Superior temporal gyrus (tissue), 1 donor: ENCODE measurements at regions not wholly inside any gene's neighbourhood (a gene's known extent, or its start where the extent isn't known, plus 50 kb on each side); places are given as distances from the start of the nearest gene placed in this dataset.

ENCODE experiments used
- DNase-seq: peaks from one replicate; pipeline ENCODE4 v3.0.0-alpha.2; 2016; ENCODE audit errors: extremely low spot score

DNA sequence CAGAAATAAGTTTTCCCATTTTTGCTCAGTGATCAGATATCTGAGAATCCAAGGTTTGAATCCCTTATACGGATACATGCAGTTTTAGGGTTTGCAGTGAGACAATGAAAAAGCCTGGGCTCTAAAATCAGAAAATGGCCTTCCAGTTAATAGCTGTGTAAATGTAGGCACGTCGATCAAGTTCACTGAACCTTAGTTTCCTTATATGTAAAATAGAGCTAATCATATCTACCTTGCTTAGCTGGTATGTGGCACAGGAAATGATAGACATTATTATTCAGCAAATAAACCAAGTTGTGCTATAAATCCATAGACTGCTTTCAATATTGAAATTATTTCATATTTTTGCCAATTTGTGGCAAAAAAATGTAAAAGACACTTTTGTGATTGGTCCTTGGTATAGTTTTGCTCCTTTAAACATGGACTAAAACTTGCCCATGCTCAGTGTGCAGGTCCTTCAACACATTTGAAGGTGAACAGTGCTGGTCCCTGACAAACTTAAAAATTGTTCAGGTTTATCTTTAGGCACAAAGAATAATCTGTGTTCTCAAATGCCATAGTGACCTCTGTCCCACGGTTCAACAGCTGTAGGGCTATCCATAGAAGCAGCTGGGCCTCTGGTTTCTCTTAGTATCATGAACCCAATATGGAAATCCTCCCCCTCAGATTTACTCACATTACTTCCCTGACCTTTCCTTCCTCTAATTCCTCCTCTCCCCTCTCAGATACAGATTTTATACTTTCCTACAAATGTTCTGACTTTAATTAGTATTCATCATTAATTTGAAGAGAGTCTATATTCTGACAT, 51.0 kb downstream of the CCDC54 start:
- DNase-seq = peak; percentile 69

DNA sequence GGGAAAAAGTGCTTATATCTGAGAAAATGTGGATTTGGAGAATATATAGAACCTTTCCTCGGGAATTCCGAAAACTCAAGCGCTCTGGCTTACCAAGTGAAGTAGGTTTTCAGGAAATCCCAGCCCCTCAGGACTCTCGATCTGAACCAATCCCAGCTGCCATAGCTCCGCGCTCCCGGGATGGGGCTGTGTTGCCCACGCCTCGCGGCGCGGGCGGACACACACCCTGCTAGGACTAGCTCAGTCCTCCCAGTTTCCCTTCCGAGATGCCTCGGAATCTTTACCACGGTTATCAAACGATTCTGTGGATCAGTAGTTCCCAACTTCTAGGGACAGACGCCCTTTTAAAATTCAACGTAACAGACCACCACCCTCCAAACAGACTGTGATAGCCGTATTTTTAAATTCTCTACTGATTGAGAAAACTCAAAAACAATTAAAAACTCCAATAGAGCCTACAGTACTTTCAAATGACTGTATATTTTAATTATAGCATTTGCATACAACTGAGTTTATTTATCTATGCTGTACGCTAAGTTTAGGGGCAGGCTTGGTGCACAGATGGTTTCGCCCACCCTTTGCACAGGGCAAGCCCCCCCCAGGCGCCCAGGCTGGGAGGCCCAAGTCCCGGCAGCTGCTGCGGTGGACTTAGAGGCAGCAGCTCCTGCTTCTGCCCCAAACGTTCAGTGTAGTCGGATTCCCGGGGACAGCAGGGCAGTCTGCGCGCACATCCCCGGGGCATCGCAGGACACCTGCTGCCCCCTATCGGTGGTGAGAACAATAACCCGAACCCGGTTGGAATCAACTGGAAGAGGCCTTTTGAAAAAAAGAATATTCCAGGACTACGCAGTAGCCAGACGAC, 52.3 kb downstream of the CCDC54 start:
- DNase-seq = peak; percentile 96

DNA sequence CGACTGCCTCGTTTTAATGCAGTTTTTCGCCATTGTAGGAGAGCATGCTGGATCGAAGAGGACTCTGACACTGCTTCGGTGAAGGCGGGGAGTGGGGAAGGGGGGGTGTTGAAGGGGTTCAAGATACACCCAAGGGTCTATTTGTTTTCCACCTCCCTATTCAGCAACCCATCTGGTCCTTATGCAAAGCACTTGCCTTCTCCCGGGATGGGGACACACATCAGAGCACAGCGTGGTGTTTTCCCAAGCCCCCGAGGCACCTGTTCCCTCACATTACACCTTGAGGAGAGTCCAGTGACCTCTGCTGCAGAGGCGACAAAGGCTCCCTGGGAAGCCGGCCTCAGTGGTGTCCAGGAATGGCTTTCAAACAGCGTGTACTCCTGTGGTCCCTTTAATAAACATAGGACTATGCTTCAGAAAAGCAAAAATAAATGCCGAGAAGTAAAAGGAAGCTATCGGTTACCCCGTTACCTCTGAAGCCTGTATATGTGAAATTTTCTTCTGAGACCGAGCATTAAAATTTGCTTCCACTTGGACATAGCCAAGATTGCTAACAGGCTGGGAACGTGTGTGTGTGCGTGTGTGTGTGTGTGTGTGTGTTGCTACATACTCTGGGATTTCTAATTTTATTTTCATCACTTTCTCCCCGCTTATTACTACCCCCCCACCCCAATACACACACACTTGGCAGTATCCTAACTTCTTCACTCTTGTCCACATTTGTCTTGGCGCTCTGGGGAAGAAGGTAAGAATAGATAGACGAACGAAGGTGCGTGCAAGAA, 53.2 kb downstream of the CCDC54 start:
- DNase-seq = peak; percentile 75

DNA sequence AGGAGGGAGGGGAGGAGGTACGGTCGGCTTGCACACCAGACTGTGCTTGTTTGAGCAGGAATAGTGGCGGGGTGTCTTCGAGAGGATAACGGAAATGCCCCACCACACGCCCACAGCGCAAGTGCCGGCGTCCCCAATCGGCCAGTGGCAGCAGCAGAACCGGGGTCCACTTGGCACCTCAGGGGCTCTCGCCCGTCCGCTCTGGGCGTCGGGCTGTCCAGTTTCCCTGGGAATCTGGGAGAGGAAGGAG, 53.7 kb downstream of the CCDC54 start:
- peak; percentile 75 for DNase-seq

DNA sequence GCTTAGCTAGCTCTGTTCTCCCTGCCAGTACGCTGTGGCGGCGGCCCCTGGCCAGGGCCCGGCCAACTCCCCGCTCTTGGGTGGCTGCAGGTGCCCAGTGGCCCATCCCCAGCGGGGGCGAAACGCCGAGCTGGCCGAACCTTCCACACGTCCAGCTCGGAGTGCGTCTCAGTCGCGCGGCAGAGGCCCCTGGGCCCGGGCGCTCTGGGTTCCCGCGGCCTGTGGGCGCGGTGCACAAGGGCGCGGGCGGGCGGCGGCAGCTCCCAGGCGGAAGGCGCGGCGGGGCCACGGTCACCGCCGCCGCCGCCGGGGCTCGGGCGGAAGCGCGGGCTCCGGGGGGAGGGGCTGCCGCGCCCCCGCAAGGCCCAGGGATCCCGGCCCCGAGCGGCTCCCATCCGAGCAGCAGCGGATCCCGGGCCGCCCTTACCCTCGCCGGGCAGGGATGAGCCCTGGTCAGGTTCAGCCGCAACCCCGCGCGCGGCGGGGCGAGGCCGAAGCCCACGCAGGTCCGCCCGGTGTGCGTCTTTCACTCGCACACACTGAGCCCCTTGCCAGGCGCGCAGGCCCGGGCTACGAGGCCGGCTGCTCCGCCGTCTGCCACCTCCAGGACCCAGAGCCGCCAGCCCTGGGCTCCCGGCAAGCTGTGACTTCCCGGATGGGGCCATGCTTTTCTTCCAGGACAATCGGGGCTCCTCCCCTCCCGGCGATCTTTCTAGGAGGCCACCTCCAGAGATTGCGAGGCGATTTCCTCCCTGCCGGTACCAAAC, 54.2 kb downstream of the CCDC54 start:
- DNase-seq = no peak

DNA sequence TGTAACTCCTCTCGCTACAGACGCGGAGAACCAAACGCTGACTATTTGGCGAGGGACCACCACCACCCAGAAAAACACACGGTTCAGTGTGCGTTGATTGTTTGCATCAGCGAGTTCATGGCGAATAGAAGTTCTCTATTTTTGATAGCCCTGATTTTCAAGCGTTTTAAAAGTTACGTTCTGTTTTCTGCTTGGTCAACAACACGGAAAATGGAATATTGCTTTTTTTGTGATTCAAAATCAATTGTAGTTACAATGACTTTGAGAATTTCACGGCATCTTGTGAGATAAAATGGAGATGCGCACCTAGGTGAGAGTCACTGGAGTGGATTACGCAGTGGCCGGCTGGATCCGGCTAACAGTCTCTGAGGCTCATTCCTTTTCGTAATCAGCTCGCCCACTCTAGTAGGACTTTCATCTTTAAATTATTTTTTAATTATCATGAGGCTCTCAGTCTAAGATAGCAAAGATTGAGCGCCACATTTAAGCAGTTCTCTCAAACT, 54.8 kb downstream of the CCDC54 start:
- peak; percentile 79 for DNase-seq

DNA sequence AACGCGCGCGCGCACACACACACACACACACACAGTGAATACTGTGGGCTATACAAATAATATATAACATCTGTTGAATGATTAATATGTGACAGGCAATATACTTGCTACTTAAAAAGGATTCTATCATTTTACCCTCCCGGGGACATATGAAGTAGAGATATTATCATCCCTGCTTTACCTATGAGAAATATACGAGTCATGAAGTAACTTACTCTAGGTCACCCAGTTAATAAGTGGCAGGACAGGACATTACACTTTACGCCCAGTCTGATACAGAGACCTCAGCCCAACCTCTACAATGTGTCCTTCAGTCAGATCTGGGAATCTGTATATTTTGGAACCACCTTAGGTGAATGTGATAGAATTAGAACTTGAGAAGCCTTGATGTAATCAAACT, 55.4 kb downstream of the CCDC54 start:
- no peak for DNase-seq

DNA sequence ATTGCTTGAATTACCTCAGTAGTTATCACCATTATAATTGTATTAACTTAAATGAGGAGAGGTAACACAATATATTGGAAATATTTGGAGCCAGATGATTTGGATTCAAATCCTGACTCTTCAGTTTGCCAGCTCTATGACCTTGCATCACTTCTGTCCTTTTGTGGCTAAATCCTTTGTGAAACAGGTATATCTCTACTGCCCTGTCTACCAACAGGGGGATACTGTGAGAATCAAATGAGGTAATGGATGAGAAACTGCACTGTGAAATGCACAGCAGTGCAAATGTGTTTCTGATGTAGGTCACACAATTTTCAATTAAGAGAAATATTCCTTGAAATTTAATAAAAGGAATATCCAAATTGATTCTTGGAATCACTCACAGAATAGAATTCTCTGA, 58.8 kb downstream of the CCDC54 start:
- DNase-seq = no peak

DNA sequence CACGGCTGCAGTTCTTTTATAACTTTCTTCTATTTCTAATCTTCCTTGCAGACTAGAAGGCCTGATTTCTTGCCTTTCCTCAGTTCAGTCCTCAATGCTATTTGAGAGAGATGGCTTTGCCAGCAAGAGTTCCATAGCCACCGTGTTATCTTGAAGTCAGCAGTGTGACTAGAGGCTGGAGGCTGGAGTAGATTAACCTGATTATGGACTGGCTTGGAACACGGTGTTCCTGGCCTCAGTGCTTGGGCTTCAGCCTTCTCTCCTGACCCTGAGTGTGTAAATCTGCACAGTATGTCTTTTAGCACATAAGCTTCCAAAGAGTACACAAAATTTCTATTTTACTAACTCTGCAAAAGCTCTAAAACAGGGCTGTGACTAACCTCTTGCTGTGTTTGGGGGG, 61.4 kb downstream of the CCDC54 start:
- DNase-seq = no peak

DNA sequence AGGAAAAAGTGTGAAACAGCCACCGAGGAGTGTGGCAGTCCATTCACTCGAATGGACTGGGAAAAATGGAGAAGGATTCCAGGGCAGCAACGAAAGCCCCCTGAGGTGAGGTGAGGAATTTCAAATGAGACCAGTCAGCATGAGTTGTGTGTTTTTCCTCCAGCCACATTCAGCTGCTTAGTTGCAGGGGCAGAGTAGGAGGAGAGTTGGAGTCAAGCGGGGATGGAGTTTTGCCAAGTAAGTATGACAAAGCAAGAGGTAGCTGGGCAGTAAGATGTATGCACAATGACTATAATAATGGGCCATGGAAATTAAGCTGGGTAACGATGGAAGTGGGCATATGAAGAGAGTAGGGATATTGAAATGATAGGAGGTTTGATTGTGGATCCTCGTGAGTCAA, 64.4 kb downstream of the CCDC54 start:
- DNase-seq = no peak

DNA sequence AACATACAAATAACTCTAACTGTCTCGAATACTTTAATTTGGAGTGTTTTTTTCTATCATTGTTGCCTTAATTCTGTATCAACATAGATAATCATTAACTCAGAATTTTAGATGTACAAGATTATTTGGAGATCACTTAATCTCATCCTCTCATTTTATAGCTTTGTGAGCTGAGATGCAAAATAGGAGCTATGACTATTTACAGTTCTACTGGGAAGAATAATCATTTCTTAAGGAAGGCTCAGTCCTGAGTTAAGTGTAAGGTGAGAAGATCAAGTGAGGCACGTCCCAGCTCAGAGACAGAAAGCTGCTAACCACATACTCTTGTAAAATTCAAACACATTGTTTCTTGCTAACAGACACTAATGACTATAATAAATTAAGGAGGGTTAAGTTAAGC, 66.2 kb downstream of the CCDC54 start:
- DNase-seq = no peak

DNA sequence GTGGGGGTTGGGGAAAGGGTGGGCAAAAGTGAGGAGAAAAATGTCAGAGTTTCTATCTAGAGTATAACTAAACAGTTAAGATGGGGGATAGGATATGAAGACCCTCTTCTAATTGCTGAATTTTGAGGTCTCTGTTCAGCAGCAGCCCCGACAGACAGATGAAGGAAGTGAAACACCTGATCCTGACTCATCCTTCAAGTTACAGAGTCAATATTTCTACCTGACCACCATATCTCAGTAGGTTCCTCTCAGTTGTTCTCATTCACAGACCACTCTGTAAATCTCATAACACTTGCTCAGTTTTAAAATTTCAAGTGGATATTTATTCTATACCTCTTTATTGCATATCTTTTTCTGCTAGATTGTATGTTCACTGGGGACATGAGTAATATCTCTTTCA, 69.5 kb downstream of the CCDC54 start:
- DNase-seq = no peak

DNA sequence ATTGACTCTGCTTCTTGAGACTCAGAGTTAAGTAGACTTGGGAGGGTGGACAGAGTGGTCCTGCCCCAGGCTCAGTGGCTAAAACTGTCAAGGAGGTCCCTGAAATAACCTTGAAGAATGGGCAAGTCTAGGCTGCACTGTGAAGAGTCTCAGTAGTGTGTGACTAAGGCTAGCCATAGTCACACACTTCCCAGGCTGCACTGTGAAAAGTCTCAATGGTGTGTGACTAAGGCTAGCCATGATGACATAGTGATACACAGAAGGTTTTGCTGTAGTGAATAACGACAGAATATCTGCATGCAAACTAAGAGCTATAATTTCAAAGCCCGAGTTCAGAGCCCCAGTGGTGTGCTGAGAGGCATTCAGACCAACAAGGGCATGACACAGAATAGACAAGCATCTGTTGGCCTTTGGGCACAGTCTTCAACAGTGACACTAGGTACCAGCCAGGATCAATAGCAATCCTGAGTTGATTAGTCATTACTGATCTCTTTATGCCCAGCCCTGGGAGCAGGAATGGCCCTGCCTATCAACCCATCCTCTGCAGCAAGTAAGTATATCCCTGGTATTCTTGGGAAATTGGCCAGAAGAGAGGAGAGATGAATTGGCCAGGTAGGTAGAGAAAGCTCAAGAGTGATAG, 72.4 kb upstream of the BBX start:
- no peak for DNase-seq

DNA sequence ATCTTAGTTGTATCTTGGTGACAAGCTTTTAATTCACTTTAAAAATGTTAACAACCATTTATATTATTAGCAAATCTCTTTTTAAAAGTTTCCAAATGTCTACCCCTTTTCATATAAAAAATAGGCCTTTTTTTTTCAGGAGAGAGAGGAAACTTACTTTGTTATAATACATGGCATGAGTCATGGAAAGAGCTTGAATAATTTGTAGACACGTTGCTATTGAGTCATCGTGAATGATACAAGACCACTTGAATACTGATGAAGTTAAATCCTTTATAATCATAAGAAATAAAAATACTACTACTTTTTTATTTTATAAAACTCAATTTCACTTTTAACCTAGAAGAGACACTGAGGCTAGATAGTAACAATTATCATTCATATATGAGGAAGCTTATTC, 70.3 kb upstream of the BBX start:
- no peak for DNase-seq

DNA sequence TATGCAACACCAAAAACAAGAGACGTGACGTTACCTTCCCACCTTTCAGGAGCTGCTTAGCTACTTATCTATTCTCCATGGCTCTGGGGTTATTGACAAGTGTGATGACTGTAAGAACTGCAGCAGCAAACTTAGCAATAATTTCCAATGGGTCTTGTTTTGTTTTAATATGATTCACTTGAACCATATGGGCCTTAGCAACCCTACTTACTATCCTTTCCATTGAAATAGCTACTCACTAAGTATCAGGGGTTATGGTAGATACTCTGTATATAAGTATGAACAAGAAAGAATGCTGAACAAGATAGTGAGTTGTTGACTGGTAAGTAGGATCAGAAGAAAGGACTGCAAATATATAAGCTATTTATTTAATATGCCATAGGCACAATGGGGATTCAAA, 69.3 kb upstream of the BBX start:
- no peak for DNase-seq

DNA sequence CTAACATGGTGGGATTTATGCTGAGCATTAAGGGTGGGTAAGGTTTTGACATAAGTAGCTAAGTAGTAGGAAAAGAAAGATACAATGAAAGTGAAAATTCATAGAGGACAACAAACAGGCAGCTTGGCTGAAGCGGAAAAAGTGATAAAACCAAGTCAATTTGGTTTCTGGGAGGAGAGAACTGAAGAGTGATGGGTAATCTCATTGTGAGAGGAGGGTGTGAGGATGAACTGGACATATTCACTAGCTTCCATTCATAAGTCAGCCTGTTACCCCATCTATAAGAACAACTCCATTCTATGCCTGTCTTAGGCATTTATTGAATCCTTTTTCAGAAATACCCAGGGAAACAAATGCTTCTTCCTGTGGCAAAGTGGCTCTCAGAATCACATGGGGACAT, 67.1 kb upstream of the BBX start:
- no peak for DNase-seq

DNA sequence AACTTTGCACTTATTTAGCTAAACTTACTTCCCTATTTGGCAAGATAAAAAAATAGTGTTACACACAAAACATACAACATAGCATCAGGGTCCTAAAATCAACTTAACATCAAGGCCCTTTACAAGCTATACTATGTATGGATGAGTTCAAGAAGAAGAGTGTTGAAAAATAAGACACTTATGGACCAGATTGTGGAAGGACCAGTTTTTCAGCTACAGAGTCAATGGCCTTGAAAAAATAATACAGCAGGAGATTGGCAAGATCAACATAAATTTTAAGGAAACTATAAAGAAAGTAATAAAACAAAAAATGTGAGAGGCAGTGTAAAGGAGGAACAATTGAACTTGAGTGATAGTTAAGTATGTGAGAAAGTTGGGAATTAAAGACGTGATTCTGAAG, 66.3 kb upstream of the BBX start:
- DNase-seq = no peak

DNA sequence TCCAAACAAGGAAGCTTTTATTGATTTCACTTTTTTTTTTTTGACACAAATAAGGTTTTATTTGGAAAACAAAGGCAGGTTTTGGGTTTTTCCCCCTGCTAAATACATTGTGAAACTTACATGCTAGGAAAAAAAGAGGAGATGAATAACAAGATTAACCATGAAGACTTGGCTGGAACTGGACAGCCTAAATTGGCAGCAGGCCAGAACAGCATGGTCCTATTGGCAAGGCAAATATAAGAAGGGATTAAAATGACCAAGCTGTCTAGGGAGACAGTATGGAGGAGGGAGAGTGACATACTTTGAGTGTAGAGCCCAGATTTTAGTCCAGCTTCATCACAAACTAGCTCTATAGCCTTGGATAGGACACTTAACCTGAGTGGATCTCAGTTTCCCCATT, 63.9 kb upstream of the BBX start:
- no peak for DNase-seq

DNA sequence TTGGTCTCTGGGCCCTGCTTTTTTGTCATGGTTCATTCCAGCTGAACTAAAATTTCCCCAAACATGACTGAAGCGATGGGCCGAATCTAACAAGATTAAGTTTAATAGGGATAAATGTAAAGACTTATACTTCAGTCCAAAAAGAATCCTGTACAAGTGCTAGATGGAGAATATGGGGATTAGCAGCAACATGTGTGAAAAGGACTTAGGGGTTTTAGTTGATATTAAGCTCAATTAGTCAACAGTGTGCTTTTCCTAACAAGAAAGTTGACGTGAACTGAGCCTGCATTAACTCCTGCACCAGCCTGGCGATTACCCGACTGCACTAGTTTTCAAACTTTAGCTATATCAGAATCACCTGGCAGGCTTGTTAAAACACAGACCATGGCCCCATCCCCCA, 61.0 kb upstream of the BBX start:
- no peak for DNase-seq

DNA sequence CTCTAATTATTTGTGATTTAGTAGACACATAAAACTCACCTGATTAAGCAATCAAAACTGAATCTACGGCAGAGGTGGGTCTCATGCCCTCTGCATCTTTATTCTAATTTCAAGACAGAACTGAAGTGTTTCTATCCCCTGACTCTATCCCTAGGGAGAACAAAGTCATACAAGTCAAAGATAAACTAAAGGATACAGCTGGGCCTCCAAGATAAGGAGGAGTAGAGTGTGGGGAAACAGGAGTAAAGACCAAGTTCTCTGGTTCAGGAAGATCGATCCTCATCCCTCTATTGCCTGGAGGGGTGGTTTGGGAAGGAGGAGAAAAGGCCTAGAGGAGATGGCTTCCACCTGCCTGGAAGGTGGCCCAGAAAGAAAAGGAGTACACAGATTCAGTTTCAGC, 58.7 kb upstream of the BBX start:
- no peak for DNase-seq

DNA sequence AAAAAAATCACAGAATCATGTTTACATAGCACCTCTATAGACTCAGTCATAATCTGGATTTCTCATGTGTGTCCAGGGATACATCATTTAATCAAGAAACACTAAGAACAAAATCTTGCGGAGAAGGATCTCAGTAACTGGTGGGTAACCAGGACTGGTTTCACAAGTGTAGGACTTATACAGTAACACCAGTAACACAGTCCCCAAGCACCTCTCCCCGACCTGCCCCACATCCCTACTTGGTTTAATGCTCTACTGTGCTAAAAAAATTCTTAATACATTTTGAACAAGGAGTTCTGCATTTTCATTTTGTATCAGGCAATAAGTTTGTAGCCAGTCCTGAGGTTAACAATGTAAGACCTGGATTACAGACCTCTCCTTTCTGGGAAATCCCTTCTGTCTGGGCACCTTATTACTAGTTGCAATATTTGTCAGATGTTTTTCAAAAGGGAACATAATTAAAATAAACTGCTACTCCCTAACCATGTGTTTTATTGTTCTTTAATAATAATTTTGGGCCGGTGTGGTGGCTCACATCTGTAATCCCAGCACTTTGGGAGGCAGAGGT, 57.6 kb upstream of the BBX start:
- no peak for DNase-seq
